ENCODE measurements at regions not wholly inside any gene's neighbourhood (a gene's known extent, or its start where the extent isn't known, plus 50 kb on each side); places are given as distances from the start of the nearest gene placed in this dataset.
A peak's percentile ranks its signal among the peaks of the same experiment; 100 is the strongest.

- intact Hi-C loops (cut with DNase I) = no loop called here
- DNase-seq = no peak
- peaks cover 0 to 18% of the 10 kb centered on the region in 2 donors for H3K4me1 ChIP-seq (replicated peaks in 1 of 2)
- no peak for TF ChIP-seq POLR2A (IDR thresholded peaks at IDR 0.05)
- TF ChIP-seq CTCF (IDR thresholded peaks at IDR 0.05) = no peak
- no peaks in the 10 kb centered on the region for H3K27me3 ChIP-seq
- H3K4me3 ChIP-seq = no peak overlapping the region
- 56 to 62% (median 58%) methylated on average over 3 of the region's 3 CpGs for WGBS, 4 donors
- H3K27ac ChIP-seq = no peak overlapping the region
- H3K9me3 ChIP-seq (replicated peaks in 1 of 3) = no peaks in the 10 kb centered on the region
- H3K36me3 ChIP-seq (replicated peaks in 1 of 2) = no peaks in the 10 kb centered on the region
These were observed 77.0 kb upstream of the ZSWIM6 start for GRCh38 chr5:61254969-61255555.

GRCh38 chr5:61256474-61256873, 75.6 kb upstream of the ZSWIM6 start:
- Histone ChIP-seq H3K36me3 (replicated peaks in 1 of 2) (no peaks in the 10 kb centered on the region), H3K4me3 (no peak overlapping the region), H3K9me3 (replicated peaks in 1 of 3) (no peaks in the 10 kb centered on the region), H3K27ac (no peak overlapping the region), H3K27me3 (no peaks in the 10 kb centered on the region), H3K4me1 (replicated peaks in 1 of 2) (peaks cover 0 to 18% of the 10 kb centered on the region in 2 donors)
- TF ChIP-seq POLR2A (IDR thresholded peaks at IDR 0.05) (no peak), CTCF (IDR thresholded peaks at IDR 0.05) (no peak)
- peak in 6 of 7 donors; percentile 42 to 67 (median 50) for DNase-seq
- intact Hi-C loops (cut with DNase I) = no loop called here
- 33 to 39% (median 36%) methylated on average over 1 of the region's 1 CpG for WGBS, 4 donors

- Histone ChIP-seq H3K9me3 (replicated peaks in 1 of 3) (no peaks in the 10 kb centered on the region), H3K4me1 (replicated peaks in 1 of 2) (peaks cover 0 to 18% of the 10 kb centered on the region in 2 donors), H3K4me3 (no peak overlapping the region), H3K27ac (no peak overlapping the region), H3K36me3 (replicated peaks in 1 of 2) (no peaks in the 10 kb centered on the region), H3K27me3 (no peaks in the 10 kb centered on the region)
- no peak for TF ChIP-seq CTCF (IDR thresholded peaks at IDR 0.05)
- TF ChIP-seq POLR2A (IDR thresholded peaks at IDR 0.05) = no peak
- no peak for DNase-seq
- intact Hi-C loops (cut with DNase I) = no loop called here
- 89 to 95% (median 90%) methylated on average over 3 of the region's 3 CpGs for WGBS, 4 donors
These were observed 74.6 kb upstream of the ZSWIM6 start for GRCh38 chr5:61257421-61257820.

- Histone ChIP-seq H3K9me3 (replicated peaks in 1 of 3) (no peaks in the 10 kb centered on the region), H3K4me3 (no peak overlapping the region), H3K27ac (no peak overlapping the region), H3K27me3 (no peaks in the 10 kb centered on the region), H3K36me3 (replicated peaks in 1 of 2) (no peaks in the 10 kb centered on the region), H3K4me1 (replicated peaks in 1 of 2) (peaks cover 0 to 7% of the 10 kb centered on the region in 2 donors)
- TF ChIP-seq CTCF (IDR thresholded peaks at IDR 0.05) = no peak
- TF ChIP-seq POLR2A (IDR thresholded peaks at IDR 0.05) = no peak
- no peak for DNase-seq
- intact Hi-C loops (cut with DNase I) = no loop called here
These were observed 70.9 kb upstream of the ZSWIM6 start for GRCh38 chr5:61261136-61261535.
